ENCODE measurements at regions not wholly inside any gene's neighbourhood (a gene's known extent, or its start where the extent isn't known, plus 50 kb on each side); places are given as distances from the start of the nearest gene placed in this dataset.

- DNase-seq (ENCODE audit: low read depth) = no peak
Measured at GRCh38 chr4:128483816-128484215, 196.2 kb upstream of the PGRMC2 start.

GRCh38 chr4:128483041-128483440 is 195.4 kb upstream of the PGRMC2 start:
- DNase-seq (ENCODE audit: low read depth) = no peak

DNA sequence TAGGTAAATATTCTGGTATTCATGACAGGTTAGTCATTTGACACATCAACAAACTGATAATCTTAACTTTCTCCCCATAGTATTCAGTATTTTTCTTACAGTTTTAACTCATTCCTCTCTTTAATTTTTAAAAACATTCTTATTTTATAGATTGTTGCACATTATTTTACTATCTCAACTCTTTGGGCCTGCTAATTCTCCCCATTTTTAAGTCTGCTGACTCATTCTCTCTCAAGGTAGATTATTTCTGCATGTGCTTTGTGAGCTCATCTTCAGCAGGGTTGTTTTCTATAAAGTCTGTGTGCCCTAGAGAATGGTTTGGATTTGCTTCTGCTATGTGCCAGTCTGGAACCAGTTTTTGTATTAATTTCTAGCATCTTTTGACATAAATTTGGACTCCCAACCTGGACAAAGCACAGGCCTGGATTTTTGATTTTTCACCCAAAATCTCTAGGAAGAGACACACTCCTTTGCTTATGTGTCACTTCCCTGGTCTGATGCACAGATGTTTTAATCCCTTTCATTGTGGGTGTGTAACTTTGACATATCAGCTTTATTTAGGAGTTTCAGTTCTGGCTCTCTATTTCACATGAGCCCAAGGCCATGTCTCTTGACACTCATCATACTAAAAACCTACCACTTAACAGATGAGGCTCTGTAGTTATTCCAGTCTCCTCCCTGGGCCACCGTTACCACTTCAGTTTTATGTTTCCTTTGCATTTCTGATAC is 194.3 kb upstream of the PGRMC2 start:
- no peak for DNase-seq (ENCODE audit: low read depth)

GRCh38 chr4:128480945-128481344 is 193.3 kb upstream of the PGRMC2 start:
- DNase-seq (ENCODE audit: low read depth) = no peak

- DNase-seq (ENCODE audit: low read depth) = no peak
Measured at GRCh38 chr4:128477540-128477939, 189.9 kb upstream of the PGRMC2 start.

- no peak for DNase-seq (ENCODE audit: low read depth)
Measured at GRCh38 chr4:128475597-128475996, 188.0 kb upstream of the PGRMC2 start.

- DNase-seq (ENCODE audit: low read depth) = no peak
Measured at GRCh38 chr4:128471576-128471975, 184.0 kb upstream of the PGRMC2 start.

DNA sequence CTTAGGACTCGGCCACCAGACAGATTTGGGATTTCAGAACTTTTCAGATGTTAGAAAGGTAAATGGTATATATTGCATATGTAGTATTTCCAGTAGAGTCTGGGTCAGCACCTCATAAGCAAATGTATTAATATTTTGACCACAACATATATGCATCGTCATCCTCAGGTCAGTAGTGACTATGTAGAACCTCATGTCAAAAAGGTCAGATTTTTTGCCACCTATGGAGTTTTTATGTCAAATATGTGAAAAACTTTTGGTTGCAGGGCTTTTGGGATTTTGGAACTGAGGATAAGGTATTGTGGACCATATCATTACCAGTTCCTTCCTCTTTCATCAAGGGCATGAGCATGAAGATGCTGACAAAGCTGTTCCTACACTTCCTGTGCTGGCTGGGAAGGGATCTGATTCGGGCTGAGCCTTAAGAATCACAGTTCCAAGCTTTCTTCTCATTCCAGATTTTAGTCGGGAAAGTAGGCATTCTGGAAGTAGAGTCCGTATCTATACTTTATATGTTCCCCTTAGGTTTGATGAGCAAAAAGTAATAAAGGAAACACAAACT is 183.0 kb upstream of the PGRMC2 start:
- no peak for DNase-seq (ENCODE audit: low read depth)

GRCh38 chr4:128468123-128468989 is 180.7 kb upstream of the PGRMC2 start:
- DNase-seq (ENCODE audit: low read depth) = peak; percentile 94

DNA sequence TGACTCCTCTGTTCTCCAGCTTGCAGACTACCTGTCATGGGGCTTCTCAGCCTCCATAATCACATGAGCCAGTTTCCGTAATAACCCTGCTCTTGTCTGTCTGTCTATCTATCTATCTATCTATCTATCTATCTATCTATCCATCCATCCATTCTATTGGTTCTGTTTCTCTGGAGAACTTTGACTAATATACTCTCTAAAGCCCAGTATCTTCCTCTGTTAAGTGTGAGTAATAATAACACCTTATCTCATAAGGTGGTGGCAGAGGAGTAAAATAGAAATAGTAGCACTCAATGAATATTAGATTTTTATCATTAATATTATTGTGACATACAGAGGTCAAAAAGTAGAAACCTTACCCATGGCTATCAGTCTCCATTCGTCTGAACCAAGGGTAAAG is 177.9 kb upstream of the PGRMC2 start:
- no peak for DNase-seq (ENCODE audit: low read depth)

- no peak for DNase-seq (ENCODE audit: low read depth)
Measured at GRCh38 chr4:128463006-128463405, 175.4 kb upstream of the PGRMC2 start.

DNA sequence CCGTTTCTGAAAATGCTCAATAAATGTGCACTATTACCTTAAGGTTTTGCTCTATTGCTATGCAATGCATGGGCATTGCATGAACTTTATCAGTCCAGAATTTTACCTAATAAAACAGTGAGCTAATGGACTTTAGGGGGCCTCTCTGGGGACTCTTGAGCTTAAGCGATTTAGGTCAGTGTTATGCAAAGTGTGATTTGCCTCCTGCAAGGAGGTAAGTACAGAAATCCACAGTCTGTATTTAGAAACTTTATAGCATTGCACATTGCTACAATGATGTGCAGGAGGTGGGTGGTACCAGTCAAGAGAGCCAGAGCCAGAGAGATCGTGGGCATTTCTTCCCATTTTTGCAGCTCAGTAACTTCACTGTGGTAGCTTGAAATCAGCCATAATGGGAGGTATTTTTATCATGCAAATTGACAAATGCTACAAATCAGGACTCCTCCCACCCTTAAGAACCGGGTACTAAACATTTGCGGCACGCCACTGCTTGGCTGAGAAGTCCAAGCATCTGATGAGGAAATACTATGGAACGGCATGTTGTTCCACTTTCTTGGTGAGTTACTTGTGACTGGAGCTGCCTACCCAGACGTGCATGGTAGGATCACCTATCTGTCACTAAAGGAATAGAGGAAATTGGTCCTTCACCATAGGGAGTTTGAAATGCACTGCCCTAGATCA is 174.6 kb upstream of the PGRMC2 start:
- no peak for DNase-seq (ENCODE audit: low read depth)

GRCh38 chr4:128461291-128462102 is 173.9 kb upstream of the PGRMC2 start:
- DNase-seq (ENCODE audit: low read depth) = peak; percentile 84

DNA sequence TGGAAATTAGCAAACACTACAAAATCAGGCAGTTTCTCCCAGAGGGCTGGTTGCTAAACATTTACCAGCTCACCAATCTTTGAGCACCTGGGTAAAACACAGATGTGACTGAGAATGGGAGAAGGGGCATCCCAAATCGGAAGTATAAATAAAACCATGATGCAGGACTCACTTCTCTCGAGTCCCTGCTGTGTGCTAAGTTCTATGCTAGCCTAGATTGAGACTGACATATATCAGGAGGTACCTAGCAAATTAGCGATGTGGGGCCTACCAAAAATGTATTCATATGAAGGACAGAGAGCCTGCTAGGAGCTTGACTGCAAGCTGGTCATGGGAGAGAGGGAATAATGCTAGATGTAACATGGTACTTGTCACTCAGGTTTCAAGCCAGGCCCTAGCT is 171.9 kb upstream of the PGRMC2 start:
- DNase-seq (ENCODE audit: low read depth) = no peak

DNA sequence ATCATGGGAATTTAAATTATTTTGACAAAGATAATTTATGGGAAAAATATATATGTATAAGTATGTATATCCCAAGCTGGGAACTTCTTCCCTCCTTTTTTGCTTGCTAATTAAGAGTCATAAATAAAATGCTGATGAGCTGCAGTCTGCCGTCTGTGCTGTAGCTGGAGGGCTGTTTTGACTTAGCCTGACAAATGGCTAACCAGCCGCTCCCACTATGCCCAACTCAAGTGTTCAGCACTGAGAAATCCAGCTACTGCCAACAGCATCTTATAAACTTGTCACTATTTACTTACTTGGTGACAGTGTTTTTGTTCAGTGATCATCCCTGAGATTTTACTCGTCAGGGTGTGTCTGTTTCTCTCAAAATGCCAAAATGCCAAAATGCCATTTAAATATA is 171.2 kb upstream of the PGRMC2 start:
- no peak for DNase-seq (ENCODE audit: low read depth)

- DNase-seq (ENCODE audit: low read depth) = no peak
Measured at GRCh38 chr4:128457726-128458125, 170.1 kb upstream of the PGRMC2 start.

- DNase-seq (ENCODE audit: low read depth) = no peak
Measured at GRCh38 chr4:128456171-128456570, 168.6 kb upstream of the PGRMC2 start.

GRCh38 chr4:128455480-128455879 is 167.9 kb upstream of the PGRMC2 start:
- DNase-seq (ENCODE audit: low read depth) = no peak

GRCh38 chr4:128454881-128455280 is 167.3 kb upstream of the PGRMC2 start:
- no peak for DNase-seq (ENCODE audit: low read depth)

GRCh38 chr4:128454281-128454871 is 166.8 kb upstream of the PGRMC2 start:
- DNase-seq (ENCODE audit: low read depth) = peak; percentile 94

DNA sequence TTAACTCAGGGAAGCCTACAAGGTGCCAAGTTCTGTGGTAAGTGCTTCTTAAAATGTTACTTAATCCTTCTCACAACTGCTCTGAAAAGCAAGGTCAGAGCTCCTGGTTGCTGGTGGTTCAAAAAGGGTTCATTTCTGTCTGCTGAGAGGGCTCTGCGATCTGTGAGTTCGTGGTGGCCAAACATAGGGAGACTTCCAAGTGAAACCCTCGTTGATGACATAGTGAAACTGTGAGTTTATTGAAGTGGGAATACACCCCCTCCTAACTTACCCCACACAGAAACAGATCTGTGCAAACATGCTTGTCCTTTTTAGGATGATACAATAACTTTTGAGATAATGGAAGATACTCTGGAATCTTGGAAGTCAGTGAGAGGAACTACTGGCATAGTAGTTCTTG is 164.8 kb upstream of the PGRMC2 start:
- DNase-seq (ENCODE audit: low read depth) = no peak
